GM23338 (cell line): ENCODE measurements at regions not wholly inside any gene's neighbourhood (a gene's known extent, or its start where the extent isn't known, plus 50 kb on each side); places are given as distances from the start of the nearest gene placed in this dataset.

Experiments
- ATAC-seq: fragments of 200-7000 bp; cut with Tn5 transposase; 3 replicates; pipeline ENCODE4 v1.9.1; 2020
- DNase-seq: peaks from one replicate; pipeline ENCODE4 v3.0.0-alpha.2; 2015; ENCODE audit warnings: low spot score
- H2AFZ ChIP-seq: fragments of 200-600 bp; sonication (generic); 2 replicates; pipeline ENCODE4 v1.8.0; 2016; ENCODE audit warnings: antibody characterized with exemption, mild to moderate bottlenecking, moderate library complexity
- H3F3A ChIP-seq: fragments of 200-600 bp; sonication (generic); replicated peaks from 2 replicates; pipeline ENCODE4 v1.8.0; 2017; ENCODE audit warnings: antibody characterized with exemption, mixed run types, low read depth
- H3K27ac ChIP-seq: fragments of 200-600 bp; sonication (generic); 2 replicates; pipeline ENCODE4 v1.6.1; 2016; ENCODE audit warnings: low read depth
- H3K27me3 ChIP-seq: fragments of 200-600 bp; sonication (generic); 2 replicates; pipeline ENCODE4 v1.8.0; 2016; ENCODE audit warnings: mild to moderate bottlenecking, mixed run types, moderate library complexity; ENCODE audit not compliant: insufficient read depth
- H3K36me3 ChIP-seq: fragments of 200-600 bp; sonication (generic); 2 replicates; pipeline ENCODE4 v1.8.0; 2016; ENCODE audit warnings: mild to moderate bottlenecking; ENCODE audit not compliant: insufficient read depth
- H3K4me1 ChIP-seq: fragments of 200-600 bp; sonication (generic); 2 replicates; pipeline ENCODE4 v1.8.0; 2016; ENCODE audit warnings: mild to moderate bottlenecking, moderate library complexity; ENCODE audit not compliant: insufficient read depth
- H3K4me2 ChIP-seq: fragments of 200-600 bp; sonication (generic); 2 replicates; pipeline ENCODE4 v1.7.1; 2017; ENCODE audit warnings: mixed run types
- H3K4me3 ChIP-seq: fragments of 200-600 bp; sonication (generic); 2 replicates; pipeline ENCODE4 v1.6.1; 2016; ENCODE audit warnings: mixed run types
- H3K79me2 ChIP-seq: fragments of 200-600 bp; sonication (generic); replicated peaks from 2 replicates; pipeline ENCODE4 v1.8.0; 2017; ENCODE audit warnings: mild to moderate bottlenecking; ENCODE audit not compliant: insufficient read depth
- H3K9me2 ChIP-seq: fragments of 200-600 bp; sonication (generic); 2 replicates; pipeline ENCODE4 v1.8.0; 2017; ENCODE audit not compliant: insufficient read depth
- H4K20me1 ChIP-seq: fragments of 200-600 bp; sonication (generic); replicated peaks from 2 replicates; pipeline ENCODE4 v1.8.0; 2017; ENCODE audit warnings: mild to moderate bottlenecking; ENCODE audit not compliant: insufficient read depth
- H3K27ac Mint-ChIP-seq: 2 replicates; pipeline ENCODE4 v1.8.0; 2020; ENCODE audit warnings: inconsistent platforms, mild to moderate bottlenecking, moderate library complexity, mixed read lengths
- H3K27me3 Mint-ChIP-seq: 3 replicates; pipeline ENCODE4 v1.8.0; 2022; ENCODE audit warnings: low read depth, mild to moderate bottlenecking, moderate library complexity, mixed read lengths, inconsistent platforms; ENCODE audit not compliant: insufficient read depth, poor library complexity
- H3K36me3 Mint-ChIP-seq: 3 replicates; pipeline ENCODE4 v1.8.0; 2021; ENCODE audit warnings: low read depth, mild to moderate bottlenecking, inconsistent platforms, moderate library complexity, mixed read lengths
- H3K4me1 Mint-ChIP-seq: 3 replicates; pipeline ENCODE4 v1.8.0; 2020; ENCODE audit warnings: mild to moderate bottlenecking, inconsistent platforms, mixed read lengths
- H3K4me3 Mint-ChIP-seq: 3 replicates; pipeline ENCODE4 v1.8.0; 2021; ENCODE audit warnings: moderate library complexity, mild to moderate bottlenecking, inconsistent platforms, mixed read lengths
- H3K9me3 Mint-ChIP-seq: 3 replicates; pipeline ENCODE4 v1.8.0; 2020; ENCODE audit warnings: moderate library complexity, mild to moderate bottlenecking, inconsistent platforms, mixed read lengths
- CREB1 ChIP-seq: fragments of 250-450 bp; sonication (Bioruptor Pico); IDR thresholded peaks from 2 replicates; pipeline ENCODE4 v1.5.0; 2020; ENCODE audit warnings: low read depth, mild to moderate bottlenecking, moderate library complexity
- NANOG ChIP-seq: IDR thresholded peaks from 2 replicates; pipeline ENCODE4 v1.6.1; 2016; ENCODE audit warnings: antibody characterized with exemption, borderline replicate concordance
- POLR2AphosphoS5 ChIP-seq: IDR thresholded peaks from 2 replicates; pipeline ENCODE4 v1.6.1; 2016; ENCODE audit warnings: antibody characterized with exemption, low read depth
- ZNF114 ChIP-seq: fragments of 250-450 bp; sonication (Bioruptor Pico); IDR thresholded peaks from 2 replicates; pipeline ENCODE4 v1.5.0; 2020; ENCODE audit warnings: mild to moderate bottlenecking, moderate library complexity
- ZNF331 ChIP-seq: fragments of 250-450 bp; sonication (Bioruptor Pico); IDR thresholded peaks from 2 replicates; pipeline ENCODE4 v1.5.0; 2020; ENCODE audit warnings: low read depth, mild to moderate bottlenecking, moderate library complexity
- TF ChIP-seq, protein P1 (sequence below): fragments of 250-450 bp; sonication (Bioruptor Pico); IDR thresholded peaks from 2 replicates; pipeline ENCODE4 v1.5.0; 2020; ENCODE audit warnings: mild to moderate bottlenecking, moderate library complexity
- TF ChIP-seq, protein P2 (sequence below): IDR thresholded peaks from 2 replicates; pipeline ENCODE4 v1.6.1; 2016; ENCODE audit warnings: antibody characterized with exemption

GRCh38 chr2:236947294-236947693 is 138.4 kb upstream of the COPS8 start (continued):
- TF ChIP-seq, protein P1, sequence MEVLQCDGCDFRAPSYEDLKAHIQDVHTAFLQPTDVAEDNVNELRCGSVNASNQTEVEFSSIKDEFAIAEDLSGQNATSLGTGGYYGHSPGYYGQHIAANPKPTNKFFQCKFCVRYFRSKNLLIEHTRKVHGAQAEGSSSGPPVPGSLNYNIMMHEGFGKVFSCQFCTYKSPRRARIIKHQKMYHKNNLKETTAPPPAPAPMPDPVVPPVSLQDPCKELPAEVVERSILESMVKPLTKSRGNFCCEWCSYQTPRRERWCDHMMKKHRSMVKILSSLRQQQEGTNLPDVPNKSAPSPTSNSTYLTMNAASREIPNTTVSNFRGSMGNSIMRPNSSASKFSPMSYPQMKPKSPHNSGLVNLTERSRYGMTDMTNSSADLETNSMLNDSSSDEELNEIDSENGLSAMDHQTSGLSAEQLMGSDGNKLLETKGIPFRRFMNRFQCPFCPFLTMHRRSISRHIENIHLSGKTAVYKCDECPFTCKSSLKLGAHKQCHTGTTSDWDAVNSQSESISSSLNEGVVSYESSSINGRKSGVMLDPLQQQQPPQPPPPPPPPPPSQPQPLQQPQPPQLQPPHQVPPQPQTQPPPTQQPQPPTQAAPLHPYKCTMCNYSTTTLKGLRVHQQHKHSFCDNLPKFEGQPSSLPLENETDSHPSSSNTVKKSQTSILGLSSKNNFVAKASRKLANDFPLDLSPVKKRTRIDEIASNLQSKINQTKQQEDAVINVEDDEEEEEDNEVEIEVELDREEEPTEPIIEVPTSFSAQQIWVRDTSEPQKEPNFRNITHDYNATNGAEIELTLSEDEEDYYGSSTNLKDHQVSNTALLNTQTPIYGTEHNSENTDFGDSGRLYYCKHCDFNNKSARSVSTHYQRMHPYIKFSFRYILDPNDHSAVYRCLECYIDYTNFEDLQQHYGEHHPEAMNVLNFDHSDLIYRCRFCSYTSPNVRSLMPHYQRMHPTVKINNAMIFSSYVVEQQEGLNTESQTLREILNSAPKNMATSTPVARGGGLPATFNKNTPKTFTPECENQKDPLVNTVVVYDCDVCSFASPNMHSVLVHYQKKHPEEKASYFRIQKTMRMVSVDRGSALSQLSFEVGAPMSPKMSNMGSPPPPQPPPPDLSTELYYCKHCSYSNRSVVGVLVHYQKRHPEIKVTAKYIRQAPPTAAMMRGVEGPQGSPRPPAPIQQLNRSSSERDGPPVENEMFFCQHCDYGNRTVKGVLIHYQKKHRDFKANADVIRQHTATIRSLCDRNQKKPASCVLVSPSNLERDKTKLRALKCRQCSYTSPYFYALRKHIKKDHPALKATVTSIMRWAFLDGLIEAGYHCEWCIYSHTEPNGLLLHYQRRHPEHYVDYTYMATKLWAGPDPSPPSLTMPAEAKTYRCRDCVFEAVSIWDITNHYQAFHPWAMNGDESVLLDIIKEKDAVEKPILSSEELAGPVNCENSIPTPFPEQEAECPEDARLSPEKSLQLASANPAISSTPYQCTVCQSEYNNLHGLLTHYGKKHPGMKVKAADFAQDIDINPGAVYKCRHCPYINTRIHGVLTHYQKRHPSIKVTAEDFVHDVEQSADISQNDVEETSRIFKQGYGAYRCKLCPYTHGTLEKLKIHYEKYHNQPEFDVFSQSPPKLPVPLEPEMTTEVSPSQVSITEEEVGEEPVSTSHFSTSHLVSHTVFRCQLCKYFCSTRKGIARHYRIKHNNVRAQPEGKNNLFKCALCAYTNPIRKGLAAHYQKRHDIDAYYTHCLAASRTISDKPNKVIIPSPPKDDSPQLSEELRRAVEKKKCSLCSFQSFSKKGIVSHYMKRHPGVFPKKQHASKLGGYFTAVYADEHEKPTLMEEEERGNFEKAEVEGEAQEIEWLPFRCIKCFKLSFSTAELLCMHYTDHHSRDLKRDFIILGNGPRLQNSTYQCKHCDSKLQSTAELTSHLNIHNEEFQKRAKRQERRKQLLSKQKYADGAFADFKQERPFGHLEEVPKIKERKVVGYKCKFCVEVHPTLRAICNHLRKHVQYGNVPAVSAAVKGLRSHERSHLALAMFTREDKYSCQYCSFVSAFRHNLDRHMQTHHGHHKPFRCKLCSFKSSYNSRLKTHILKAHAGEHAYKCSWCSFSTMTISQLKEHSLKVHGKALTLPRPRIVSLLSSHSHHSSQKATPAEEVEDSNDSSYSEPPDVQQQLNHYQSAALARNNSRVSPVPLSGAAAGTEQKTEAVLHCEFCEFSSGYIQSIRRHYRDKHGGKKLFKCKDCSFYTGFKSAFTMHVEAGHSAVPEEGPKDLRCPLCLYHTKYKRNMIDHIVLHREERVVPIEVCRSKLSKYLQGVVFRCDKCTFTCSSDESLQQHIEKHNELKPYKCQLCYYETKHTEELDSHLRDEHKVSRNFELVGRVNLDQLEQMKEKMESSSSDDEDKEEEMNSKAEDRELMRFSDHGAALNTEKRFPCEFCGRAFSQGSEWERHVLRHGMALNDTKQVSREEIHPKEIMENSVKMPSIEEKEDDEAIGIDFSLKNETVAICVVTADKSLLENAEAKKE, result no peak

DNA sequence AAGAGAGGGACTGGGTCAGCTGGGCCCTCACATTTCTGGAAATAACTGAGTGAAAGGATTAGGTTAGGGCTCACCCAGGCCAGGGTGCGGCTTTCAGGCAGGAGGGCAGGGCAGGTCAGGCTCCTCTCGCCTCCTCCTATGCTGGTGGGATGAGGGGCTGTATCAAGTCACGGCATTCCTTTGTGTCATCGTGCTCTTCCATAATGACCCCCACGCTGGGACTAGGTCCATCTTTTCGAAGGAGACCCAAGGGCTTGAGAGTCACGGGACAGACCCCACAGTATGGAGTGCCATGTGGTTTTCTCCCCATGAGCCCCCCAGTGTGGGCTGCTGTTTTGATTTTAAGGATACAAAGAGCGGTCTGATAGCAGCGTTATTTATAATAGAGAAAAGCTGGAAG is 137.8 kb upstream of the COPS8 start:
- peaks cover 3% of the 10 kb centered on the region; the same call in 1 of the 2 replicates for H3K9me2 ChIP-seq
- ATAC-seq (no peak), DNase-seq (no peak)
- Mint-ChIP-seq H3K27ac (no peak overlapping the region), H3K27me3 (peaks cover 4% of the 10 kb centered on the region), H3K4me1 (peaks cover 15% of the 10 kb centered on the region), H3K36me3 (peaks cover 11% of the 10 kb centered on the region; the same call in 2 of the 3 replicates), H3K4me3 (no peak overlapping the region), H3K9me3 (peaks cover 13% of the 10 kb centered on the region)
- no peak overlapping the region for H3K27ac ChIP-seq
- H3F3A ChIP-seq, result no peaks in the 10 kb centered on the region
- H3K4me3 ChIP-seq, result no peak overlapping the region
- no peaks in the 10 kb centered on the region for H3K27me3 ChIP-seq
- H3K79me2 ChIP-seq, result no peaks in the 10 kb centered on the region
- H2AFZ ChIP-seq, result no peak overlapping the region
- H3K4me2 ChIP-seq, result no peak overlapping the region
- H3K4me1 ChIP-seq, result no peaks in the 10 kb centered on the region; the same call in 1 of the 2 replicates
- no peaks in the 10 kb centered on the region for H3K36me3 ChIP-seq
- H4K20me1 ChIP-seq, result no peaks in the 10 kb centered on the region
- TF ChIP-seq, protein P1, result no peak
- TF ChIP-seq NANOG (no peak), ZNF114 (CRISPR knock-in tag) (no peak), POLR2AphosphoS5 (no peak), ZNF331 (CRISPR knock-in tag) (no peak), CREB1 (no peak)
- TF ChIP-seq, protein P2, sequence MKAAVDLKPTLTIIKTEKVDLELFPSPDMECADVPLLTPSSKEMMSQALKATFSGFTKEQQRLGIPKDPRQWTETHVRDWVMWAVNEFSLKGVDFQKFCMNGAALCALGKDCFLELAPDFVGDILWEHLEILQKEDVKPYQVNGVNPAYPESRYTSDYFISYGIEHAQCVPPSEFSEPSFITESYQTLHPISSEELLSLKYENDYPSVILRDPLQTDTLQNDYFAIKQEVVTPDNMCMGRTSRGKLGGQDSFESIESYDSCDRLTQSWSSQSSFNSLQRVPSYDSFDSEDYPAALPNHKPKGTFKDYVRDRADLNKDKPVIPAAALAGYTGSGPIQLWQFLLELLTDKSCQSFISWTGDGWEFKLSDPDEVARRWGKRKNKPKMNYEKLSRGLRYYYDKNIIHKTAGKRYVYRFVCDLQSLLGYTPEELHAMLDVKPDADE, result no peak
